DMS 273 (cell line): ENCODE measurements at regions not wholly inside any gene's neighbourhood (a gene's known extent, or its start where the extent isn't known, plus 50 kb on each side); places are given as distances from the start of the nearest gene placed in this dataset.
"Not testable (repeated sequence)": the region's sequence is repeated elsewhere in the genome, so short reads cannot be mapped to it uniquely, and the experiment has no call there.

Experiments used
- DNase-seq: peaks from one replicate; lab custom pipeline; 2025; ENCODE audit not compliant: unreplicated experiment; lab: John Stamatoyannopoulos, UW

DNA sequence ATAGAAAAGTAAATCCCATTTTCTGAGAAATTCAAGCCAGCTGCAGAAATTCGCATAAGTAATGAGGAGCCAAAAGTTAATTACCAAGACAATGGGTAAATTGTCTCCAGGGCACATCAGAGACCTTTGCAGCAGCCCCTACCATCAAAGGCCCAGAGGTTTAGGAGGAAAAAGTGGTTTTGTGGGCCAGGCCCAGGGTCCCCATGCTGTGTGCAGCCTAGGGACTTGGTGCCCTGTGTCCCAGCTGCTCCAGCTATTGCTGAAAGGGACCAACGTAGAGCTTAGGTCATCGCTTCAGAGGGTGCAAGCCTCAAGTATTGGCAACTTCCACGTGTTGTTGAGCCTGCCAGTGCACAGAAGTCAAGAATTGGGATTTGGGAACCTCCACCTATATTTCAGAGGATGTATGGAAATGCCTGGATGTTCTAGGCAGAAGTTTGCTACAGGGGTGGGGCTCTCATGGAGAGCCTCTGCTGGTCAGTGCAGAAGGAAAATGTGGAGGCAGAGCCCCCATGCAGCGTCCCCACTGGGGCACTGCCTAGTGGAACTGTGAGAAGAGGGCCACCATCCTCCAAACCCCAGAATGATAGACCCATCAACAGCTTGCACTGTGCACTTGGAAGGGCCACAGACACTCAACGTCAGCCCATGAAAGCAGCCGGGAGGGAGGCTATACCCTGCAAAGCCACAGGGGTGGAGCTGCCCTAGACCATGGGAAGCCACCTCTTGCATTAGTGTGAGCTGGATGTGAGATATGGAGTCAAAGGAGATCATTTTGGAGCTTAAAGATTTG is 731.3 kb upstream of the GRAMD2B start:
- DNase-seq: not testable (repeated sequence)

GRCh38 chr5:125695996-125696655 is 727.1 kb upstream of the GRAMD2B start:
- DNase-seq: no peak

- no peak for DNase-seq
These were observed 726.4 kb upstream of the GRAMD2B start for GRCh38 chr5:125696762-125697161.

DNA sequence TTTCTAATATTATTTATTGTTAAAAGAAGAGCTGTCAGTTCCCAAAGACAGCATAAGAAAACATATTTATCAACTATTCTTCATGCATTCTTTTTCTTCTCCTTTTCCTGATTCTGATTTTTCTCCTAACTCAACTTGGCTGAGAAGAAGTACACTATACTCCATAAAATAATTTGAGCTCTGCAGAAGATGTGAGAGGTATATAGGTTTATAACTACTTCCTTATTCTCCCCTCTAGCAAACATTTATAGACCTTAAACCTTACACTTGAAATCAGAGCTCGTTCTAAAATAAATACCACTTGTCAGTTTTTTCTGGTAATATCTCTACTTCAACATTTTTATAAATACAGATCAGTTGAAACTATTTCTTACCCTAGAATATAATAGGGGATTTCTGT is 724.8 kb upstream of the GRAMD2B start:
- DNase-seq: no peak

- no peak for DNase-seq
These were observed 723.3 kb upstream of the GRAMD2B start for GRCh38 chr5:125699860-125700259.

DNA sequence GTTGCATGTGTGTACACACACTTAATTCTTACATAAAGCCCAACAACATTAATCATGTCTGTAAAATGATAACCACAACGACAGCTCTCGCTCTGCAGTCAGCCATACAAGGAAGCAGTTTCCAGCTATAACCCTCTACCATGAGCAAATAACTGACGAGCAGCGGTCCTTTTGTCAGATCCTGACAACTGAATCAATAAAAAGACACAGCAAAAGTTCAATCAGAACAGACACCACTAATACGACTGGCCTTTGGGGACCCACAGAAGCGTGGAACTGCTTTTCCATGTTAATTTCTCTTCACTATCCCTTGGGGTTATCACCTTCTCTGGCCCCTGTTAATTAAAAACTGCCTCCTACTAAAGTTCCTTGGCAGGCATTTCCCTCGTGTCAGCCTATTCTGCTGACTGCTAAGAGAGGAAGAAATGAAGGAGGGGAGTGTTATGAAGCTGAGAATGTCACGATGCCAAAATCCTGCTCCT is 722.8 kb upstream of the GRAMD2B start:
- peak; percentile 27 for DNase-seq

GRCh38 chr5:125703616-125704015 is 719.6 kb upstream of the GRAMD2B start:
- DNase-seq: no peak

DNA sequence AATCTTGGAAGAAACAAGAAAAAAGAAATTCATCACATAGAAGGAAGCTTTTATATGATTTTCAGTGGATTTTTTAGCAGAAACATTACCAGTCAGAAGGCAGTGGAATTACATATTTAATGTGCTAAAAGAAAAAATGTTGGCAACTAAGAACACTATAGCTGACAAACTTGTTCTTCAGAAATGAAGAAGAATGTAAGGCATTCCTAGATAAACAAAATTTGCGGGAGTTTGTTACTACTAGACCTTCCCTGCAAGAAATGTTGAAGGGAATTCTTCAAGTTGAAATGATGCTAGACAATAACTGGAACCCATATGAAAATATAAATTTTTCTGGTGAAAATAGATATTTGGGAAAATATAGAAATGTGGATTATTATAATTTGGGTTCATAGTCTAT is 718.3 kb upstream of the GRAMD2B start:
- no peak for DNase-seq

- no peak for DNase-seq
These were observed 714.6 kb upstream of the GRAMD2B start for GRCh38 chr5:125708583-125708982.

- DNase-seq: no peak
These were observed 712.5 kb upstream of the GRAMD2B start for GRCh38 chr5:125710745-125711144.

GRCh38 chr5:125712397-125712796 is 710.8 kb upstream of the GRAMD2B start:
- no peak for DNase-seq

GRCh38 chr5:125713109-125713805 is 710.0 kb upstream of the GRAMD2B start:
- no peak for DNase-seq

DNA sequence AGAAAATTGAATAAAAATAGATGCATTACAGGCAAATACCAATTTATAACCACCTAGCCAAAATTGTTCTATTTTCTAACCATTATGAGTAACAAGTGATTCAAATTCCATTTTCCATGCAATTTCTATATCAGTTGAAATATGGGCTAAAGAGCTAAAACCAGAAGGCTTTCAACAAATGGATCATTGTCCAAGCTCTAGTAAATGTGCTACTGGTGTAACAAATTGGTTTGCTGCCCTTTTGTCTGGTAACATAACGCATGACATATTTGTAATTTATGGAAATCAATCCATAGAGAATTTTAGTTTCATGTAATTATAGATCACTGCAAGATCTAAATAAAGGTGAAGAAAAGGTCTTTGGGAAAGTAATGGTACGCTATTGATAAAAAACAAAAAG is 708.0 kb upstream of the GRAMD2B start:
- DNase-seq: no peak

DNA sequence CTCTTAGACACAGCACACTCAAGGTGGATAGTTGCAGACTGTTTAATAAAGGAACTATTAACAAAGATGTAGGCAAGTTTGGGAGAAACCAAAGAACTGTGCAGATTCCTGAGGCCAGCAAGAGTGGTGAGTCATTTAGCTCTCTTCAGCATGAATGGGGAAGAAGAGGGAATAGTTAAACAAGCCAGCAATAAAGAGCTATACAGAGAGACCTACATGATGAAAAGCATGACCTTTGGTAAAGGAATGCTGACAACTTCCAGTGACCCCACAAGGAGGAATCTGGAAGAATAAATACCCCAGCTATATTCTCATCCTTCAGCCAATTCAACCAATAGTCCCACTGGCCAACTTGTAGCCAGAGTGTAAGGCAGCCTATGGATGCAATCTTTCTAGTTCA is 706.0 kb upstream of the GRAMD2B start:
- DNase-seq: no peak

- DNase-seq: no peak
These were observed 703.4 kb upstream of the GRAMD2B start for GRCh38 chr5:125719681-125720347.

DNA sequence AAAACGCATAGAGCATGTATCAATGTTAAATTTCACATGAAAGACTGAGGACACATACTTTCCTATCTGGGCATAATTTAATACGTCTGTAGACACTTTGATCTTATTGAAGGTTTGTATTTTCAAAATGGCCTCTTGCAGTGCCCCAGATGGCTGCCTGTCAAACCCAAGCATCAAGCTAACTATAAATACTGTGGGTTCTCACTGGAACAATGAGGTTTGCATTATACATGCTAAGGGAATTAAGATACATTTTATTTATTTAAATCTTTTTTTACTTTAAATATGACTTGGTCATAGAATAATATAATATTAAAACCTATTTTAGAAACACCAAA is 702.9 kb upstream of the GRAMD2B start:
- no peak for DNase-seq

GRCh38 chr5:125720721-125721120 is 702.5 kb upstream of the GRAMD2B start:
- no peak for DNase-seq

DNA sequence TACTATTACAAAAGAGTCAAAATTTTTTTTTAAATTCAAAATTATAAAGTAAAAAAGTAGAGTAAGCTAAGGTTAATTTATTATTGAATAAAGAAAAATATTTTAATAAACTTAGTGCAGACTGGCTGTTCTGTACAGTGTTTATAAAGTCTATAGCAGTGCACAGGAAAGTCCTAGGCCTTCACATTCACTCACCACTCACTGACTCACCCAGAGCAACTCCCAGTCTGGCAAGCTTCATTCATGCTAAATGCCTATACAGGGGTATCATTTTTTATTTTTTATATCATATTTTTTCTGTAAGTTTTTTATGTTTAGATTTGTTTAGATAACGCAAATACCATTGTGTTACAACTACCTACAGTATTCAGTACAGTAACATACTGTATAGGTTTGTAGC is 700.7 kb upstream of the GRAMD2B start:
- DNase-seq: no peak

DNA sequence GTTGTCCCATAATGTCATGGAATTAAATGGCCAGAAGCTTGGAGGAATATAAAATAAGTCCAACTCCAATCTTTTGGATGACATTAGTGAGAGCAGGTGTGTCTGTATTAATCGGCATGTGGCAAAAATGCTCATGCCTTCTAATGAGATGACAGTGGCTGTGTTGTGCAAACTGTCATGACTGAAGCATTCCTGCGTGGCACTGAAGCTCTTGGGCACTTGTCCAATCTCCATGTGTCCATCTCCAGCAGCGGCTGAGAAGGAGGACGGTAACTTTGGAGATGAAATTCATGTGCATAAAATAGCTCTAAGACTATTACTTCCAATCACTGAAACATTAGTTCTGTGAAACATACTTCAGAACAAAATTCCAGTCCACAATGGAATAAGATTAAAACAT is 697.5 kb upstream of the GRAMD2B start:
- no peak for DNase-seq

GRCh38 chr5:125743939-125744338 is 679.3 kb upstream of the GRAMD2B start:
- DNase-seq: no peak

DNA sequence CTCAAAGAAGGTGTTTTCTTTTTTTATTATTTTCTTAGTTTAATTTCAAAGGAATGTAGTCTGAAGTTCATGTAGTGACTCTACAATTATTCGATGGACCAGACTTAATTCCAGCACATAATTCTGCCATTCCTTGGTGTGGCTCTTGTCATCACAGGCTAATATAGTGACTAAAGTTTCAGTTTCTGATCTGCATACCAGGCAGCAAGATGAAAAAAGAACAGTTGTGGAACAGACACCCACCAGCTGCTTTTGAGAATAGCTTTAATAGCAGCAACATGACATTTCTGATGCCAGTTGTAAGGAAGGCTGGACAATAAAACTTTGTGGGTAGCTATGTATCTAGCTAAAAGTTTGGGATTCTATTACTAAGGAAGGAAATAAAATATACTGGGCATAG is 676.3 kb upstream of the GRAMD2B start:
- no peak for DNase-seq
